ENCODE measurements at regions not wholly inside any gene's neighbourhood (a gene's known extent, or its start where the extent isn't known, plus 50 kb on each side); places are given as distances from the start of the nearest gene placed in this dataset.

DNA sequence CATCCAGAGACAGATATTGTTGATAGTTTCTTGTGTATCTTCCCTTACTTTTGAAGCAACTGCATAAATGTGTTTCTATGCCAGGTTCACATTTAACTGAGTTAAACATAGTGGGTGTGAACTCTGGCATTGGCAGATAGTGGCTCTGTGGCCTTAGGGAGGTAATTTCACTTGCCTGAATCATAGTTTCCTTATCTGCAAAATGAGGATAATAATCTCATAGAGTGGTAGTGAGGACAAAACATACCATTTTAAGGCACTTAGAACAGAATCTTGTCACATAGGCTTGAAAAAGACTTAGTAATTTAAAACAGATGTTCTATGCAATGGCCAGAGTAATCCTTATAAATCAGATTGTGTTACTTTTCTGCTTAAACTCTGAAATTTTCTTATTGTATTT lies 56.4 kb upstream of the SYN3 start:
- peaks cover 9% of the 10 kb centered on the region for H3K4me1 ChIP-seq (ENCODE audit: low read depth, poor library complexity, severe bottlenecking)
- H3K27me3 ChIP-seq (ENCODE audit: insufficient read depth, low read depth) = no peaks in the 10 kb centered on the region
- H3K4me3 ChIP-seq (IDR thresholded peaks at IDR 0.05; ENCODE audit: insufficient read depth, low read depth, low read length) = no peak overlapping the region
- no peaks in the 10 kb centered on the region for H3K36me3 ChIP-seq (ENCODE audit: insufficient read depth)
- H3K9ac ChIP-seq = no peak overlapping the region
- no peaks in the 10 kb centered on the region for H4K20me1 ChIP-seq (ENCODE audit: insufficient read depth)
- no peaks in the 10 kb centered on the region for H3K79me2 ChIP-seq (ENCODE audit: insufficient read depth, low read depth)
- H3K4me2 ChIP-seq = no peak overlapping the region
- no peak overlapping the region for H3K27ac ChIP-seq
- no peak overlapping the region for H2AFZ ChIP-seq (ENCODE audit: low read depth)
- TF ChIP-seq, protein P1, sequence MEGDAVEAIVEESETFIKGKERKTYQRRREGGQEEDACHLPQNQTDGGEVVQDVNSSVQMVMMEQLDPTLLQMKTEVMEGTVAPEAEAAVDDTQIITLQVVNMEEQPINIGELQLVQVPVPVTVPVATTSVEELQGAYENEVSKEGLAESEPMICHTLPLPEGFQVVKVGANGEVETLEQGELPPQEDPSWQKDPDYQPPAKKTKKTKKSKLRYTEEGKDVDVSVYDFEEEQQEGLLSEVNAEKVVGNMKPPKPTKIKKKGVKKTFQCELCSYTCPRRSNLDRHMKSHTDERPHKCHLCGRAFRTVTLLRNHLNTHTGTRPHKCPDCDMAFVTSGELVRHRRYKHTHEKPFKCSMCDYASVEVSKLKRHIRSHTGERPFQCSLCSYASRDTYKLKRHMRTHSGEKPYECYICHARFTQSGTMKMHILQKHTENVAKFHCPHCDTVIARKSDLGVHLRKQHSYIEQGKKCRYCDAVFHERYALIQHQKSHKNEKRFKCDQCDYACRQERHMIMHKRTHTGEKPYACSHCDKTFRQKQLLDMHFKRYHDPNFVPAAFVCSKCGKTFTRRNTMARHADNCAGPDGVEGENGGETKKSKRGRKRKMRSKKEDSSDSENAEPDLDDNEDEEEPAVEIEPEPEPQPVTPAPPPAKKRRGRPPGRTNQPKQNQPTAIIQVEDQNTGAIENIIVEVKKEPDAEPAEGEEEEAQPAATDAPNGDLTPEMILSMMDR (conservative IDR thresholded peaks at IDR 0.05; ENCODE audit: low read depth, low read length) = no peak

DNA sequence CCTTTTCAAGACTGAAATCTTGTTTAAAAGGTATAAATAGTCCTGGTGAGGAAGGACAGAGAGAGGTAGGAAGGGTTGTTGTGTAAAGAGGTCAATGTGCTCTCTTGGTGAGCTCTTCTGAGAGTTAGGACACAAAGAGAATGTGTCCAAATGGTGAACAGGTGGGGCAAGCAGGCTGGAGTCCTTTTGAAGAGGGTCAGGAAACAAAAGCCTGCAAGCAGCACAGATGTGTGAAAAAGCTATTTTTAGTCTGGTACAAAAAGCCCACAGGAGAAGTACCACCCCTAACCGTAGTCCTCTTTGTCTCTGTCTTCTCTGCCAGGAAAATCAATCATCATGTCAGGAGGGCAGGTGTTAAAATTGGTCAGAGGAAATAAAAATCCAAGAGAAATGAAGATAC lies 54.4 kb upstream of the SYN3 start:
- TF ChIP-seq, protein P1 (conservative IDR thresholded peaks at IDR 0.05; ENCODE audit: low read depth, low read length) = no peak
- Histone ChIP-seq H3K4me3 (IDR thresholded peaks at IDR 0.05; ENCODE audit: insufficient read depth, low read depth, low read length) (no peak overlapping the region), H3K4me1 (ENCODE audit: low read depth, poor library complexity, severe bottlenecking) (peaks cover 9% of the 10 kb centered on the region), H4K20me1 (ENCODE audit: insufficient read depth) (no peaks in the 10 kb centered on the region), H3K27me3 (ENCODE audit: insufficient read depth, low read depth) (no peaks in the 10 kb centered on the region), H3K4me2 (peak overlapping the region; percentile 10; the same call in 1 of the 2 replicates), H2AFZ (ENCODE audit: low read depth) (0 out of 2 replicates have a peak overlapping the region, but pooled peaks have one; percentile 2), H3K36me3 (ENCODE audit: insufficient read depth) (no peaks in the 10 kb centered on the region), H3K9ac (no peak overlapping the region), H3K27ac (peak overlapping the region; percentile 39; the same call in 1 of the 2 replicates), H3K79me2 (ENCODE audit: insufficient read depth, low read depth) (no peaks in the 10 kb centered on the region)

DNA sequence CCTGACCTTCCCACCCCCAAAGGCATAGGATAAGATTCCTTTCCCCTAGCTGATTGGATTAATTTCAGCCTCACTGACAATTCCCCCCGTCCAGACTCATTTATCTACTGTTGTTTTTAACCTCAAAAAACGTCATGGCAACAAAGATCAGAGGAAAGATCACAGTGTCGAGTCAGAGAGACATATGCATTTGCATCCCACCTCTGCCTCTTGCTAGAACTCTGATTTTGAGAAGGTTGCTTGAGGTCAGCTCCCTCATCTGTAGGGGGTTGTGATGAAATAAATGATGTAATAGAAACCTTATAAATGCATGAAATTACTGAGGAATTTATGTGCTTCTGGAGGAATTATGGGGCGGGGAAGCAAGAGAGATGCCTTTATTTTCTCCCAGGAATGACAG lies 53.3 kb upstream of the SYN3 start:
- Histone ChIP-seq H3K27ac (no peak overlapping the region), H4K20me1 (ENCODE audit: insufficient read depth) (no peaks in the 10 kb centered on the region), H3K27me3 (ENCODE audit: insufficient read depth, low read depth) (no peaks in the 10 kb centered on the region), H3K4me2 (no peak overlapping the region), H2AFZ (ENCODE audit: low read depth) (no peak overlapping the region), H3K9ac (no peak overlapping the region), H3K4me3 (IDR thresholded peaks at IDR 0.05; ENCODE audit: insufficient read depth, low read depth, low read length) (no peak overlapping the region), H3K36me3 (ENCODE audit: insufficient read depth) (no peaks in the 10 kb centered on the region), H3K4me1 (ENCODE audit: low read depth, poor library complexity, severe bottlenecking) (peaks cover 9% of the 10 kb centered on the region), H3K79me2 (ENCODE audit: insufficient read depth, low read depth) (no peaks in the 10 kb centered on the region)
- TF ChIP-seq, protein P1 (conservative IDR thresholded peaks at IDR 0.05; ENCODE audit: low read depth, low read length) = no peak

DNA sequence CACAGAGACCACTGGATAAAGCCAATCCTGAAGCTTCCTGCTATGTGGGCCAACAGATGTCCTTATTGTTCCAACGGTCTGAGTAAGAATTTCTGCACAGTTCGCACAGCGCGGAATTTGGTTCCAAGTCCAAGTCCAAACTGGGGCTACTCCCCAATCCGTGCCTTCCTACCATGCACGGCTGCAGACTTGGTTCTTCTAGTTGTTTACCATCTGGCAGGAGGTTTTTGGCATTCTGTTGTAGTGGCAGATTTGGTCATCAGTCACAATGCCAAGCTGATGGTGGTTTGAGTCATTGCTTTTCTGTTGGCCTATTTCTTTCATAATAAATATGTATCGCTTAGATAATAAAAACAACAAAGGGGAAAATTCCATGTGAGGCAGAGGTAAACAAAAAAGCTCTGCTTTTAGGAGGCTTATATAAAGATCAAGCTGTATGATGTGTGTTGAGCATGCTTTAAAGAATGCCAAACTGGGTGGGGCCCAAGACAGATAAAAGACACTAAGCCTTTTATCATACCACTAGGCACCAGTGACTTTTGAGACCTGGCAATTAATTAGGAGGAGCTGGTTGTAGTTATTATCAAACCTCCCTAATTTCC lies 52.5 kb upstream of the SYN3 start:
- TF ChIP-seq, protein P1 (conservative IDR thresholded peaks at IDR 0.05; ENCODE audit: low read depth, low read length) = no peak
- Histone ChIP-seq H2AFZ (ENCODE audit: low read depth) (no peak overlapping the region), H3K9ac (no peak overlapping the region), H3K79me2 (ENCODE audit: insufficient read depth, low read depth) (no peaks in the 10 kb centered on the region), H3K4me3 (IDR thresholded peaks at IDR 0.05; ENCODE audit: insufficient read depth, low read depth, low read length) (no peak overlapping the region), H3K4me2 (no peak overlapping the region), H3K27ac (no peak overlapping the region), H3K36me3 (ENCODE audit: insufficient read depth) (no peaks in the 10 kb centered on the region), H3K27me3 (ENCODE audit: insufficient read depth, low read depth) (no peaks in the 10 kb centered on the region), H4K20me1 (ENCODE audit: insufficient read depth) (no peaks in the 10 kb centered on the region), H3K4me1 (ENCODE audit: low read depth, poor library complexity, severe bottlenecking) (peaks cover 9% of the 10 kb centered on the region)

Data from KMS-11 (cell line).